ENCODE measurements at regions not wholly inside any gene's neighbourhood (a gene's known extent, or its start where the extent isn't known, plus 50 kb on each side); places are given as distances from the start of the nearest gene placed in this dataset.

GRCh38 chr22:48204296-48204695 lies 1441.8 kb downstream of the TBC1D22A start:
- TF ChIP-seq CTCF (IDR thresholded peaks at IDR 0.05): no peak
- TF ChIP-seq EZH2 (IDR thresholded peaks at IDR 0.05; ENCODE audit: borderline replicate concordance, insufficient read depth, low read depth, low read length, poor library complexity, severe bottlenecking): no peak
